ENCODE measurements at regions not wholly inside any gene's neighbourhood (a gene's known extent, or its start where the extent isn't known, plus 50 kb on each side); places are given as distances from the start of the nearest gene placed in this dataset.

DNA sequence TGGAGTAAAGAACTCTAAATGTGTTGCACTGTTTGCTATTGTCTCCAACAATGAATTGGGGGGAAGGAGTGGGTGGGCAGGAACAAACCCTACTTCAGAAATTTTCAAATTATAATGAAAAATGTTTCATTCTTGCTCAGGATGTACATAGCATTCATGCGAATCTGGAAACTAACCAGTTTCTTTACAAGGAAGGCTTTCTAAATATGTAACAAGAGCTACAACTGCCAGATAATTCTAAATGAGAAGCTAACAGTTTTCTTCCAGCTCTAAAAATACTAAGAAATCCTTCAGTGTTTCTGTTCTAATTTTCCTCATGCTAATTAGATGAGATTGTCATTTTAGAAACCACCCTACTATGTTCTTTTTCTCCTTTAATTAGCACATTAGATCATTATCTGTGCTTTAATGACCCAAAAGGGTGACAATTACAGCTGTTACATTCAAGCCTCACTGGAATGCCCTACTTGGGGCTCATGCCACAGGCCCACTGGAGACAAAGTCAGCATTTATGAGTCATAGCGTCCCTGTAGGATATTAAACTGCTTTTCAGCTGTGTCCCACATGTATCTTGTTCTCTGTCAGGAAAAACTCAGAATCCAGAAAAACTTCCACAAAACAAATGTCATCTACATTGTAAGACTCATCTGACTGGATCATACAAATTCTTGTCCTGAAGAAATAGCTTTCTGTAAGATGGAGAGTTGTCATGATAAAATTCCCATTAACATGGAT, 804.6 kb upstream of the CXADR start:
- DNase-seq, result no peak

DNA sequence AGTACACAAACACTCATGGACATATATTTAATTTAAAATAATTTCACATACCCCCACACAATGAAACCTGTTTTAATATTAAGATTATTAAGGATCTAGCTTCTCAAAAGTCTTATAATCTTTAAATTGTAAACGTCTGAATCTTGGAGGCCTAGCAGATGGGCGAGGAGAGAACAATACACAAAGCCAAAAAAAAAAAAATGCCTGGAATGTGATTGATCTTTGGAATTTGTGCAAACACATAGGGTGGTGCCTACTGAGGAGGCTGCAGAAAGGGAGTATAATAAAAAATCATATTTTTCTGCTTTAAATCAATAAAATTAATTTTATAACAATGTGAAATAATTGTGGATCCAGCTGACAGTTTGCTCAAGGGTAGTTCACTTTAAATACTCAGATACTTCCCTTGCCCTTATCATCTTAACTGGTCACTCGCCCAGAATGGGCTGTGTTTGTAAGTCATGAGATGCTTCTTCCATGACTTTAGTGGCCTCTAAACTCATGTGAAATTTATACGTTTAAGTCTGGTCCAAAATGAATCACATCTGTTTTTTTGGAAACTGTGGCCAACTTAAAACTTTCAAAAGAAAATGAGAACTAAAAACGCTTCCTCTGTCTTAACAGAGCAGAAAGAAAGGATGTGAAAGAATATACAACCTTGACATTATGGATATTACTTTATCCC, 802.8 kb upstream of the CXADR start:
- no peak for DNase-seq

GRCh38 chr21:16711757-16712156, 801.1 kb upstream of the CXADR start:
- DNase-seq, result no peak

- DNase-seq, result no peak
Observed at GRCh38 chr21:16713331-16714117, 799.3 kb upstream of the CXADR start.

DNA sequence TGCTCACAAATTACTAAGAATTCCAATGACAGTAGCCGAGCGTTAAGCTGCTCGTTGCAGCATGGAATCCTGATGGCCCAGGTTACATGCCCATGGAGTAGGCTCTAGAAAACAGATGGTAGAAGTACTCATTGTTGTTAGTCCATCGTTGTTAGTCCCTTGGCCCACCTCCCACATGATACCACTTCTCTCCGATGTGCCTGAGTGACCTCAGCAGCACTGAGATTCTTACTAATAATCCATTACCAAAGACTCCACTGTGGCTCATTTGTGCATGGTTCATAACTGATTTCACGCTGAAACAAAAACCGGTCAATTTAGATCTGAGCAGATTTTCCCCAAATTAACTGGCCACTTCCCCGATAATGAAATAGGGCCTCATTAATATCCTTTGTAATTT, 772.3 kb upstream of the CXADR start:
- DNase-seq, result no peak

GRCh38 chr21:16741141-16741665, 771.6 kb upstream of the CXADR start:
- DNase-seq, result no peak

GRCh38 chr21:16742131-16742641, 770.7 kb upstream of the CXADR start:
- DNase-seq, result no peak

- no peak for DNase-seq
Observed at GRCh38 chr21:16742741-16743140, 770.1 kb upstream of the CXADR start.

DNA sequence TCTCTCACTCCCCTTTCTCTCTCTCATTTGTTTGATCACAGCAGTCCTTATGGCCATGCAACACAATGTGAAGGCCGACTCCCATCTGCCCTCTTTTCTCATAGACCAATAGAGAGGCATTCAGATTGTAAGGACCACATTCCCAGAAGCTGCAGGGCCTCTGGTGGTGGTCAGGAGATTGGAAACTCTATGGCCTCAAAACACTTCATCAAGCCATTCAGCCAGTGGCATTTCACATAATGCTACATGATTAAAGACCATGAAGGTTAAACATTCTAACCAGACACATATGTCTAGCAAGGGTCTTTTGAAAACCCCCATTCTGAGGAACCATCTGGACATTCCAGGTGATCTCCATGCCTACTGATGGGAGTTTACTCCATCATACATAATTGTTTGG, 769.5 kb upstream of the CXADR start:
- no peak for DNase-seq

DNA sequence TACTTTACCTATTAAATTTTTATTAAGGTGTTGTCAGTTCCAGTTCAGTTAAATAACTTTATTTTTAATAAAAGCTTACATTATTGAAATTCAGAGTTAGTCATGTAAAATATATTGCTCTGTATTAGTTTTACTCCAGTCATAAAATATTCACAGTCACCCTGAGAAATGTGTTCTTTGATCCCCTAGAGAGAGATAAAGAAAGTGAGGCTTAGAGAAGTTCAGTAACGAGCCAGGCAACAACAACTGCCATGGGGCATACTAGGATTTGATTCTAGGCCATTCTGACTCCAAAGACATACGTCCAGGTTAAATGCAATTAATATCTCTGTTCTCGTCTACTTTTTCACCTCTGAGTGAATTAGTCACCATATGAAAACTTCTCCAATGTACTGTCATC, 761.9 kb upstream of the CXADR start:
- DNase-seq, result no peak

- no peak for DNase-seq
Observed at GRCh38 chr21:16751695-16752474, 761.0 kb upstream of the CXADR start.

DNA sequence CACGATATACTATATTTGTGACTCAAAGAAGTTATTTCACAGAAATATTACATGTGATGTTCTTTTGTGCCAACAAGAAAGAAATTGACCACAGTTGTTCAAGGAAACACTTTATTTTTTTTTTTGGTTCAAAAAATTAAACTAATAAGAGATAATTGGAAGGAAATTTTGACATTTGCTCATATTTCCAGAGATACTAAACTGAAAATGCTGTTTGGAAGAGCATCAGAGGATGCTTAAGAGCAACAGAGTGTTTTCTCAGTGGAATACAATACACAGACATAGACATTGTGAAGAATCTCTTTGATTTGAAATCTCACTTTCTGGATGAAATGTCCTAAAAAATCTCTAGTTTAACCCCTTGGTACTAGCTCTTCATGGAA, 760.4 kb upstream of the CXADR start:
- no peak for DNase-seq

- DNase-seq, result no peak
Observed at GRCh38 chr21:16755061-16755460, 757.8 kb upstream of the CXADR start.

DNA sequence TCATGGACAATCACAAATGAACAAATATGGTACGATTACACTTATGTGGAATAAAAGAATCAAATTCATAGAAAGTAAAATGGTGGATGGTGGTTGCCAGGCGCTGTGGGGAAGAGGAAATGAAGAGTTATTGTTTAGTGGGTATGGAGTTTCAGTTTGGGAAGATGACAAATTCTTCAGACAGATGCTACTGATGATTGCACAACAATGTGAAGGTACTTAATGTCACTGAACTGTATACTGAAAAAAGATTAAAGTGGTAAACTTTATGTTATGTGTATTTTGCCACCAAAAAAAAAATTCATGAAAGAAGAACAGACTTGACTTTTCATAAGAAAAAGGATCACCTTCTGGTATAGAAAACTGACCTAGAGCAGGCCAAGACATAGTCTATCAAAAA, 745.6 kb upstream of the CXADR start:
- no peak for DNase-seq

- no peak for DNase-seq
Observed at GRCh38 chr21:16768096-16768495, 744.7 kb upstream of the CXADR start.

DNA sequence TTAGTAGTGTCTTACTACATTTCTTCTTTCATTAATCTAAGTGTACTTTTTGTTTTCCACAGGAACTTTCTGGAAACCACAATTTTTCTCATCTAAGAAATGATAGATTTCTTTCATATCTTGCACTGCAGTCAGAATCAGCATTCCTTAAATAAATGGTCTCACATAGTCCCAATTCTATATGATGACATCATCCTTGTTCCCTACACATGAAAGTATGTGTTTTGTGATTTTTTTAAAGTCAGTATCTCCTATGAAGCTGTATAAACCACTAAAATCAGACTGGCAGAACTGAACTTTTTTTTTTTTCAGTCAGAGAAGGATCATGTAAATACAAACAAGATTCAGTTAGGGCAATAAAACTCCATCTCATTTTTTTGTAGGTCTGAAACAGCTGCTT, 742.6 kb upstream of the CXADR start:
- no peak for DNase-seq

- no peak for DNase-seq
Observed at GRCh38 chr21:16773206-16773605, 739.6 kb upstream of the CXADR start.

DNA sequence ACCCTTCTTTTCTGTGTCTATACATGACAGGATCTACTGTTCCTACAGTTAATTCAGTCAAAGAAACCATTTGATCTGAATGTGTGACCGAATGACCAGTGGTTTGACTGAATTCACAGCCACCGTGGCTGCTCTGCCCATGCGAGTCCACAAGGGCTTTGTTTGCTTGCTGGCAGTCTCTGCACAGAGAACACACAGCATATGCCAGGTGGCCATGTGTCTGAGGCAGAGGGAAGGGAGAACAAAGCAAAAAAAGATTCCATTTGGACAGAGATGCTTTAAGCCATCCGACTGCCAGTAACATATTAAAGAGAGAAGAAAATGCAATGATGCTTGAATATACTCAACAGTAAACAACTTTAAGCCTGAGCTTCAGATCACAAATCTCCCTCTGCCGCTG, 737.8 kb upstream of the CXADR start:
- DNase-seq, result no peak

DNA sequence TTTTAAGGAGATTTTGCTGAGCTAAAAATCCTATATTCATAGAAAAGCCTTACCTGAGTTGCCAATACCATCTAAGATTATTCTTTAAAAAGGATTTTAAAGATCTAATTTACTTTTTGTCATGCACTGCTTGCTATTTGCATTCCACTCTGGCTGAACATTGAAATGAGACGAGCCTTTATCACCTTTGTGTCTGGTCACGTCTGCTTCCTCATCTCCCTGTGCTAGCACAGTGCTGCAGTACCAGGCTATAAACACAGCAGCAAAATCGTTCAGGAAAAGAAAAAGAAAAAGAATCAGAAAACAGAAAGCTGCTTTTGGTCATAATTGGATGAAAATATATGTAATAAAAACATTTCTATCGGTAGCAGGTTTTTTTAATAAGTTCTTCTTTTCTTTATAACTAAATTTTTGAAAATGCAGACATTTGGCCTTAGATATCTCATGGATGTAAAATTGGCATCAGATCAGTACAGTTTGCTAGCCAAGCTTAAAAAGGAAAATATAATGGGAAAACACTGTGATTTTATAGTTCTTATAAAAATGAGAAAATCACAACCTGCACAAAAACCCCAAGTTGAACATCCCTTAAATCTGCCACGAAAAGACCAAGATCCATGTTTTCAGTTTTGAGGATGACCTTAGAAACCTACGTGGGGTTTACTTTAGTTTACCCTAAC, 735.7 kb upstream of the CXADR start:
- DNase-seq, result no peak

DNA sequence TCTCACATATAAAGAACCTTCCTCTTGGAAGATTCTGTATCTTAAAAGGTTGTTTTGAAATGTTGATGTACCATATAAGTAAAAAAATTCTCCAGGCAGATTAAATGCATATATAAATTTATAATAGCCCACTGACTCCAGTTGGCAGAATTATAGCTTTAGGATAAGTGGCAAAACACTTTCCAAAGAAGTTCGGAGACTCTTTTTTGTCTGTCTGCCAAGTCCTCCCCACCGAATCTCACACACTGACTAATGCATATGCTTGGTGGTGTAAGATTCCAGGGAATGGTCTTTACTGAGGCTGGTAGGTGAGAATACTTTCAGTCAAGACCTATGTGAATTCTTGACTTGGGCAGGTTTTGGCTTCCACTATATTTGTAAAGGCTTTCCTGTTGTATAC, 724.3 kb upstream of the CXADR start:
- DNase-seq, result no peak

- DNase-seq, result no peak
Observed at GRCh38 chr21:16789636-16790035, 723.2 kb upstream of the CXADR start.

GRCh38 chr21:16792101-16792500, 720.7 kb upstream of the CXADR start:
- no peak for DNase-seq

Data from effector CD4-positive, alpha-beta T cell (primary cell).